ENCODE measurements at regions not wholly inside any gene's neighbourhood (a gene's known extent, or its start where the extent isn't known, plus 50 kb on each side); places are given as distances from the start of the nearest gene placed in this dataset.

DNA sequence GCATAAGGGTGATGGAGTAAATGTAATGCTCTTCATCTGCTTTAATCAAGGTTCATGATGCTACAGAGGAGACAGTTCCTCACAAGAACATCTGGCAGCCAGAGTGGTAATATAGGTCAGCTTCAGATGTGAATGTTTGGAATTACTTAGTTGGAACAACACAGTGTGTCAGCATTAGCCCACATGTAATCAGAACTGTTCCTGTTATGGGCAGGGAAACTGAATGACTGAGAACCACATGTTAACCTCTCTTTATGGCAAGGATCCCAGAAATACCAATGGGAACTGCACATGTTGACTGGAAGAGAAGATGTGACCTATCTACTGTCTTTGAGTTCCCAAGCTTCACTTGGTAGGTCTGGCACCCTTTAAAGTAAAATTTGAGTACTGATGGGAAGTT, 390.1 kb upstream of the PDE3A start:
- intact Hi-C loops (cut with micrococcal nuclease) (no loop called here), in situ Hi-C loops (cut with MboI) (no loop called here)
- Histone ChIP-seq H4K20me1 (replicated peaks; ENCODE audit: control insufficient read depth, insufficient read depth, low read length) (no peaks in the 10 kb centered on the region), H3K9me3 (replicated peaks; ENCODE audit: control insufficient read depth, insufficient read depth, low read depth, low read length) (no peaks in the 10 kb centered on the region), H3K4me3 (no peak overlapping the region), H2AFZ (ENCODE audit: low read depth, low read length) (no peak overlapping the region), H3K79me2 (ENCODE audit: control insufficient read depth, insufficient read depth, low read length) (no peaks in the 10 kb centered on the region), H3K27me3 (ENCODE audit: control insufficient read depth in 2 of 2, insufficient read depth in 2 of 2, low read length in 2 of 2) (no peaks in the 10 kb centered on the region), H3K36me3 (ENCODE audit: control insufficient read depth, insufficient read depth, low read length) (no peaks in the 10 kb centered on the region), H3K9ac (ENCODE audit: insufficient read depth in 1 of 2, low read depth in 2 of 2, low read length in 2 of 2) (no peak overlapping the region), H3K4me1 (replicated peaks in 1 of 2; ENCODE audit: control insufficient read depth in 2 of 2, insufficient read depth in 2 of 2, low read length in 2 of 2) (no peaks in the 10 kb centered on the region), H3K27ac (ENCODE audit: extremely low read depth, low read depth, low read length) (no peak overlapping the region), H3K4me2 (ENCODE audit: insufficient read depth, low read length) (no peak overlapping the region), H3K9me1 (ENCODE audit: control insufficient read depth, insufficient read depth, low read length) (no peaks in the 10 kb centered on the region)
- FAIRE-seq (no peak), DNase-seq (ENCODE audit: extremely low read depth in 1 of 4, low spot score in 3 of 4) (no peak), ATAC-seq (no peak)
- no TSS peak for BruUV-seq (replicated peaks)
- ChIA-PET POLR2A (no interaction called here), CTCF (ENCODE audit: low intra/inter-chr PET ratio) (no interaction called here)
- TF ChIP-seq ZFP1 (CRISPR knock-in tag; IDR thresholded peaks at IDR 0.05) (no peak), RFX5 (IDR thresholded peaks at IDR 0.05; ENCODE audit: low read depth, low read length) (no peak), SRSF7 (optimal IDR thresholded peaks at IDR 0.05; ENCODE audit: low read depth, low read length) (no peak), ZBTB17 (CRISPR knock-in tag; IDR thresholded peaks at IDR 0.05) (no peak), NCOA4 (IDR thresholded peaks at IDR 0.05; ENCODE audit: partially characterized antibody) (no peak), ZNF57 (CRISPR knock-in tag; IDR thresholded peaks at IDR 0.05) (no peak), SAP30 (IDR thresholded peaks at IDR 0.05; ENCODE audit: borderline replicate concordance, insufficient read depth, low read depth, low read length, poor library complexity, severe bottlenecking) (no peak), ZNF311 (CRISPR knock-in tag; IDR thresholded peaks at IDR 0.05) (no peak), ZNF347 (CRISPR knock-in tag; IDR thresholded peaks at IDR 0.05; ENCODE audit: low read depth) (no peak), MTA1 (IDR thresholded peaks at IDR 0.05; ENCODE audit: borderline replicate concordance) (no peak), CHCHD3 (CRISPR knock-in tag; IDR thresholded peaks at IDR 0.05) (no peak)
- TF ChIP-seq, protein P1, sequence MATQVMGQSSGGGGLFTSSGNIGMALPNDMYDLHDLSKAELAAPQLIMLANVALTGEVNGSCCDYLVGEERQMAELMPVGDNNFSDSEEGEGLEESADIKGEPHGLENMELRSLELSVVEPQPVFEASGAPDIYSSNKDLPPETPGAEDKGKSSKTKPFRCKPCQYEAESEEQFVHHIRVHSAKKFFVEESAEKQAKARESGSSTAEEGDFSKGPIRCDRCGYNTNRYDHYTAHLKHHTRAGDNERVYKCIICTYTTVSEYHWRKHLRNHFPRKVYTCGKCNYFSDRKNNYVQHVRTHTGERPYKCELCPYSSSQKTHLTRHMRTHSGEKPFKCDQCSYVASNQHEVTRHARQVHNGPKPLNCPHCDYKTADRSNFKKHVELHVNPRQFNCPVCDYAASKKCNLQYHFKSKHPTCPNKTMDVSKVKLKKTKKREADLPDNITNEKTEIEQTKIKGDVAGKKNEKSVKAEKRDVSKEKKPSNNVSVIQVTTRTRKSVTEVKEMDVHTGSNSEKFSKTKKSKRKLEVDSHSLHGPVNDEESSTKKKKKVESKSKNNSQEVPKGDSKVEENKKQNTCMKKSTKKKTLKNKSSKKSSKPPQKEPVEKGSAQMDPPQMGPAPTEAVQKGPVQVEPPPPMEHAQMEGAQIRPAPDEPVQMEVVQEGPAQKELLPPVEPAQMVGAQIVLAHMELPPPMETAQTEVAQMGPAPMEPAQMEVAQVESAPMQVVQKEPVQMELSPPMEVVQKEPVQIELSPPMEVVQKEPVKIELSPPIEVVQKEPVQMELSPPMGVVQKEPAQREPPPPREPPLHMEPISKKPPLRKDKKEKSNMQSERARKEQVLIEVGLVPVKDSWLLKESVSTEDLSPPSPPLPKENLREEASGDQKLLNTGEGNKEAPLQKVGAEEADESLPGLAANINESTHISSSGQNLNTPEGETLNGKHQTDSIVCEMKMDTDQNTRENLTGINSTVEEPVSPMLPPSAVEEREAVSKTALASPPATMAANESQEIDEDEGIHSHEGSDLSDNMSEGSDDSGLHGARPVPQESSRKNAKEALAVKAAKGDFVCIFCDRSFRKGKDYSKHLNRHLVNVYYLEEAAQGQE (IDR thresholded peaks at IDR 0.05; ENCODE audit: borderline replicate concordance) = no peak
- TF ChIP-seq, protein P1 (CRISPR knock-in tag; IDR thresholded peaks at IDR 0.05; ENCODE audit: low read depth) = no peak
- TF ChIP-seq, protein P2, sequence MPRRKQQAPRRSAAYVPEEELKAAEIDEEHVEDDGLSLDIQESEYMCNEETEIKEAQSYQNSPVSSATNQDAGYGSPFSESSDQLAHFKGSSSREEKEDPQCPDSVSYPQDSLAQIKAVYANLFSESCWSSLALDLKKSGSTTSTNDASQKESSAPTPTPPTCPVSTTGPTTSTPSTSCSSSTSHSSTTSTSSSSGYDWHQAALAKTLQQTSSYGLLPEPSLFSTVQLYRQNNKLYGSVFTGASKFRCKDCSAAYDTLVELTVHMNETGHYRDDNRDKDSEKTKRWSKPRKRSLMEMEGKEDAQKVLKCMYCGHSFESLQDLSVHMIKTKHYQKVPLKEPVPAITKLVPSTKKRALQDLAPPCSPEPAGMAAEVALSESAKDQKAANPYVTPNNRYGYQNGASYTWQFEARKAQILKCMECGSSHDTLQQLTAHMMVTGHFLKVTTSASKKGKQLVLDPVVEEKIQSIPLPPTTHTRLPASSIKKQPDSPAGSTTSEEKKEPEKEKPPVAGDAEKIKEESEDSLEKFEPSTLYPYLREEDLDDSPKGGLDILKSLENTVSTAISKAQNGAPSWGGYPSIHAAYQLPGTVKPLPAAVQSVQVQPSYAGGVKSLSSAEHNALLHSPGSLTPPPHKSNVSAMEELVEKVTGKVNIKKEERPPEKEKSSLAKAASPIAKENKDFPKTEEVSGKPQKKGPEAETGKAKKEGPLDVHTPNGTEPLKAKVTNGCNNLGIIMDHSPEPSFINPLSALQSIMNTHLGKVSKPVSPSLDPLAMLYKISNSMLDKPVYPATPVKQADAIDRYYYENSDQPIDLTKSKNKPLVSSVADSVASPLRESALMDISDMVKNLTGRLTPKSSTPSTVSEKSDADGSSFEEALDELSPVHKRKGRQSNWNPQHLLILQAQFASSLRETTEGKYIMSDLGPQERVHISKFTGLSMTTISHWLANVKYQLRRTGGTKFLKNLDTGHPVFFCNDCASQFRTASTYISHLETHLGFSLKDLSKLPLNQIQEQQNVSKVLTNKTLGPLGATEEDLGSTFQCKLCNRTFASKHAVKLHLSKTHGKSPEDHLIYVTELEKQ (CRISPR knock-in tag; IDR thresholded peaks at IDR 0.05) = no peak

All from K562 (cell line).